ENCODE measurements at regions not wholly inside any gene's neighbourhood (a gene's known extent, or its start where the extent isn't known, plus 50 kb on each side); places are given as distances from the start of the nearest gene placed in this dataset.

DNA sequence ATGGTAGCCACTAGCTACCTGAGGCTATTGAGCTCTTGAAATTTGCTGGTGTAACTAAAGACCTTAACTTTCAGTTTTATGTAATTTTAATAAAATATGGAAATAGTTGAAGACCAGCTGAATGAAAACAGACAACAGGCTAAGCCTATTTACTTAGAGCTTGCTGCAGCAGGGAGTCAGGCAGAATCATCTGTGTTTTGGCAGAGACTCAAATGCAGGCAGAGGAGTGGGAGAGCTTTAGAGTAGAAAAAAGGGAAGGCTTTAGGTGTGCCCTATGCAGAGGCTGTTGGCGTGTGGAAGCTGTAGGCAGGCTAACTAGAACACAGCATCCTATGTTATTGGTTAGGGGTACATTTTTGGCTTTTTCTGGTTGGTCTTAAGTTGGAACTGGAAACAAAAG, 304.9 kb upstream of the NBEA start:
- ChIA-PET CTCF (interaction anchor here (0.6 kb wide), 1 partner anchor 14 kb away, joined by 5 read pairs; no protein-coding TSS in a partner anchor), POLR2A (ENCODE audit: unreplicated experiment) (no interaction called here)
- Histone ChIP-seq H3K9me3 (ENCODE audit: insufficient read depth, low read depth) (0 out of 2 replicates have a peak, but pooled peaks cover 6% of the 10 kb centered on the region), H2AFZ (no peak overlapping the region), H3K4me2 (no peak overlapping the region), H4K20me1 (ENCODE audit: insufficient read depth) (no peaks in the 10 kb centered on the region), H3K79me2 (ENCODE audit: low read depth) (no peaks in the 10 kb centered on the region), H3K4me3 (no peak overlapping the region), H3K36me3 (ENCODE audit: low read depth) (no peaks in the 10 kb centered on the region), H3K9me2 (ENCODE audit: insufficient read depth) (no peaks in the 10 kb centered on the region), H3F3A (ENCODE audit: insufficient read depth, low read depth) (no peaks in the 10 kb centered on the region), H3K4me1 (replicated peaks; ENCODE audit: insufficient read depth) (no peaks in the 10 kb centered on the region), H3K27ac (no peak overlapping the region), H3K27me3 (ENCODE audit: insufficient read depth, low read depth) (no peaks in the 10 kb centered on the region)
- no TSS peak for BruUV-seq (replicated peaks)
- DNase-seq = no peak
- intact Hi-C loops (cut with micrococcal nuclease; ENCODE audit: unreplicated experiment) = no loop called here
- no peak for TF ChIP-seq EZH2 (IDR thresholded peaks at IDR 0.05; ENCODE audit: low read depth)

DNA sequence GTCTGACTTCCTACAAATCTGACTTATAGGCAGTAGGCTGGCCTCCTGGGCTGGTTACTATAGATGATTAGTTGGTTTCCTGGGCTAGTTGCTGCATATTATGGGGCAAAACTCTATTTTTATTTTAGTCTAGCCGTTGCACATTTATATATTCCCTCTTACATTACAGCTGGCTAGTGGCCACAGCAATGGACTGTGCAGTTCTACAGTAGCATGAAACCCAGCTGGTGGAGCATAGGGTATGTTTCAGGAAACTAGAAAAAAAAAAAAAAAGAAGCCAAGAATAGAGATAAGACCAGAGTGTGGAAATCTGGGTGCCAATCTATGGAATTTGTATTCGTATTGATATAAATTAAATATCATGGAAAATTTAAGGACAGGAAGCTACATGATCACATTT, 304.4 kb upstream of the NBEA start:
- H3K9me2 ChIP-seq (ENCODE audit: insufficient read depth) = no peaks in the 10 kb centered on the region
- no peaks in the 10 kb centered on the region for H4K20me1 ChIP-seq (ENCODE audit: insufficient read depth)
- H3K9me3 ChIP-seq (ENCODE audit: insufficient read depth, low read depth) = 0 out of 2 replicates have a peak, but pooled peaks cover 3% of the 10 kb centered on the region
- H3K27me3 ChIP-seq (ENCODE audit: insufficient read depth, low read depth) = no peaks in the 10 kb centered on the region
- intact Hi-C loops (cut with micrococcal nuclease; ENCODE audit: unreplicated experiment) = no loop called here
- H3K4me3 ChIP-seq = no peak overlapping the region
- H3K4me2 ChIP-seq = no peak overlapping the region
- ChIA-PET CTCF (interaction anchor here (0.6 kb wide), 1 partner anchor 15 kb away, joined by 5 read pairs; no protein-coding TSS in a partner anchor), POLR2A (ENCODE audit: unreplicated experiment) (no interaction called here)
- no peaks in the 10 kb centered on the region for H3K36me3 ChIP-seq (ENCODE audit: low read depth)
- H3K4me1 ChIP-seq (replicated peaks; ENCODE audit: insufficient read depth) = no peaks in the 10 kb centered on the region
- DNase-seq = no peak
- BruUV-seq (replicated peaks) = no TSS peak
- TF ChIP-seq, protein P1, sequence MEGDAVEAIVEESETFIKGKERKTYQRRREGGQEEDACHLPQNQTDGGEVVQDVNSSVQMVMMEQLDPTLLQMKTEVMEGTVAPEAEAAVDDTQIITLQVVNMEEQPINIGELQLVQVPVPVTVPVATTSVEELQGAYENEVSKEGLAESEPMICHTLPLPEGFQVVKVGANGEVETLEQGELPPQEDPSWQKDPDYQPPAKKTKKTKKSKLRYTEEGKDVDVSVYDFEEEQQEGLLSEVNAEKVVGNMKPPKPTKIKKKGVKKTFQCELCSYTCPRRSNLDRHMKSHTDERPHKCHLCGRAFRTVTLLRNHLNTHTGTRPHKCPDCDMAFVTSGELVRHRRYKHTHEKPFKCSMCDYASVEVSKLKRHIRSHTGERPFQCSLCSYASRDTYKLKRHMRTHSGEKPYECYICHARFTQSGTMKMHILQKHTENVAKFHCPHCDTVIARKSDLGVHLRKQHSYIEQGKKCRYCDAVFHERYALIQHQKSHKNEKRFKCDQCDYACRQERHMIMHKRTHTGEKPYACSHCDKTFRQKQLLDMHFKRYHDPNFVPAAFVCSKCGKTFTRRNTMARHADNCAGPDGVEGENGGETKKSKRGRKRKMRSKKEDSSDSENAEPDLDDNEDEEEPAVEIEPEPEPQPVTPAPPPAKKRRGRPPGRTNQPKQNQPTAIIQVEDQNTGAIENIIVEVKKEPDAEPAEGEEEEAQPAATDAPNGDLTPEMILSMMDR (conservative IDR thresholded peaks at IDR 0.05) = no peak
- TF ChIP-seq EZH2 (IDR thresholded peaks at IDR 0.05; ENCODE audit: low read depth) = no peak
- no peaks in the 10 kb centered on the region for H3F3A ChIP-seq (ENCODE audit: insufficient read depth, low read depth)
- H3K27ac ChIP-seq = no peak overlapping the region
- no peak overlapping the region for H2AFZ ChIP-seq
- H3K79me2 ChIP-seq (ENCODE audit: low read depth) = no peaks in the 10 kb centered on the region

DNA sequence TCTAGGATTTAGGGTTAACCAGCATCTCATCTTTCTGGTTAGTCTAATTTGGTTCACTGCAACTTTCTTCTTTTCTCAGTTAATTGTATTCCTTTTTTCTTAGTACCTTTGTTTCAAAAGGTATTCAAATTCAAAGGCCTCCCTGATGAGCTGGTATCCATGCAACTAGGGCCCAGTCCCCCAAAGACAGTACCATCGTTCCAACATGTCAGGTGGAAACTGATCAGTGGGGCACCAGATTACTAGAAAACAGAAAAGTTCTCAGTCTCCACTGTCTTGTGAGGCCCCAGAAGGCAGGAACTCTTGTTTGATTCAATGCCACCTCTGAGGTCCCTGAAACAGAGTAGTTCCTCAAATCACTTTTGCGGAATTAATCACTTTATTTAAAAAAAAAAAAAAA, 303.2 kb upstream of the NBEA start:
- no peak for DNase-seq
- Histone ChIP-seq H2AFZ (no peak overlapping the region), H3K79me2 (ENCODE audit: low read depth) (no peaks in the 10 kb centered on the region), H3K36me3 (ENCODE audit: low read depth) (no peaks in the 10 kb centered on the region), H3K27me3 (ENCODE audit: insufficient read depth, low read depth) (no peaks in the 10 kb centered on the region), H3K4me2 (no peak overlapping the region), H3F3A (ENCODE audit: insufficient read depth, low read depth) (no peaks in the 10 kb centered on the region), H4K20me1 (ENCODE audit: insufficient read depth) (no peaks in the 10 kb centered on the region), H3K9me3 (ENCODE audit: insufficient read depth, low read depth) (no peaks in the 10 kb centered on the region), H3K4me3 (no peak overlapping the region), H3K27ac (no peak overlapping the region), H3K4me1 (replicated peaks; ENCODE audit: insufficient read depth) (no peaks in the 10 kb centered on the region), H3K9me2 (ENCODE audit: insufficient read depth) (no peaks in the 10 kb centered on the region)
- TF ChIP-seq, protein P1 (conservative IDR thresholded peaks at IDR 0.05) = no peak
- TF ChIP-seq EZH2 (IDR thresholded peaks at IDR 0.05; ENCODE audit: low read depth) = no peak
- intact Hi-C loops (cut with micrococcal nuclease; ENCODE audit: unreplicated experiment) = no loop called here
- ChIA-PET CTCF (no interaction called here), POLR2A (ENCODE audit: unreplicated experiment) (no interaction called here)
- BruUV-seq (replicated peaks) = no TSS peak
